ENCODE measurements at regions not wholly inside any gene's neighbourhood (a gene's known extent, or its start where the extent isn't known, plus 50 kb on each side); places are given as distances from the start of the nearest gene placed in this dataset.

- no peaks in the 10 kb centered on the region for H3K9me3 Mint-ChIP-seq
- Histone ChIP-seq H2BK15ac (ENCODE audit: low read depth, low read length) (no peak overlapping the region), H4K20me1 (ENCODE audit: control insufficient read depth, insufficient read depth, insufficient read length) (no peaks in the 10 kb centered on the region), H3K79me2 (ENCODE audit: insufficient read depth, low read length) (no peaks in the 10 kb centered on the region), H3K18ac (ENCODE audit: insufficient read length, low read depth, low read length) (no peak overlapping the region), H3K56ac (ENCODE audit: insufficient read length, low read depth, low read length) (no peak overlapping the region), H3K23me2 (ENCODE audit: insufficient read length, low read depth, low read length, poor library complexity, severe bottlenecking) (no peaks in the 10 kb centered on the region), H2BK20ac (ENCODE audit: low read depth, low read length, poor library complexity, severe bottlenecking) (no peak overlapping the region), H3K27ac (ENCODE audit: insufficient read length, low read depth, low read length) (no peak overlapping the region), H2AK5ac (ENCODE audit: insufficient read length, low read length) (no peak overlapping the region), H3K27me3 (ENCODE audit: insufficient read depth, low read length) (no peaks in the 10 kb centered on the region), H3K9me3 (ENCODE audit: control insufficient read depth, low read depth, low read length) (no peaks in the 10 kb centered on the region), H3K4ac (ENCODE audit: low read depth, low read length) (no peak overlapping the region), H3K14ac (ENCODE audit: insufficient read depth, low read length) (no peak overlapping the region), H4K91ac (ENCODE audit: insufficient read length, low read depth, low read length) (no peak overlapping the region), H3K4me1 (ENCODE audit: insufficient read depth, low read length) (no peaks in the 10 kb centered on the region), H3K4me2 (ENCODE audit: insufficient read depth, insufficient read length, low read length) (no peak overlapping the region), H4K8ac (replicated peaks; ENCODE audit: insufficient read length, low read depth, low read length) (no peak overlapping the region), H4K5ac (ENCODE audit: insufficient read length, low read depth, low read length) (no peak overlapping the region), H3K79me1 (ENCODE audit: insufficient read depth, low read depth, low read length, poor library complexity, severe bottlenecking) (no peaks in the 10 kb centered on the region), H3K9ac (ENCODE audit: extremely low read depth, insufficient read length, low read length) (no peak overlapping the region), H2AFZ (ENCODE audit: low read length) (no peak overlapping the region), H3T11ph (ENCODE audit: low read length) (no peak overlapping the region), H3K23ac (ENCODE audit: insufficient read length, low read depth, low read length) (no peak overlapping the region), H2BK5ac (ENCODE audit: insufficient read length, low read length) (no peak overlapping the region), H2BK12ac (ENCODE audit: insufficient read length, low read depth, low read length) (no peak overlapping the region), H2BK120ac (ENCODE audit: low read depth, low read length, poor library complexity, severe bottlenecking) (no peak overlapping the region)
- H3K4me1 Mint-ChIP-seq: no peaks in the 10 kb centered on the region
- H3K4me3 Mint-ChIP-seq: no peak overlapping the region
- no peak for DNase-seq
- TF ChIP-seq CTCF (conservative IDR thresholded peaks at IDR 0.05): no peak
- no peaks in the 10 kb centered on the region for H3K36me3 Mint-ChIP-seq (ENCODE audit: insufficient read depth in 1 of 3, low read depth in 3 of 3)
- no CpG with 5 or more reads among the region's 1 CpG for WGBS (ENCODE audit: extremely low coverage, insufficient read length, low lambda C conversion rate)
- no peaks in the 10 kb centered on the region for H3K27me3 Mint-ChIP-seq (ENCODE audit: low read depth)
- no peak overlapping the region for H3K27ac Mint-ChIP-seq
Observed at GRCh38 chr12:86613311-86613710, 357.1 kb upstream of the MGAT4C start.
